ENCODE measurements at regions not wholly inside any gene's neighbourhood (a gene's known extent, or its start where the extent isn't known, plus 50 kb on each side); places are given as distances from the start of the nearest gene placed in this dataset.

DNA sequence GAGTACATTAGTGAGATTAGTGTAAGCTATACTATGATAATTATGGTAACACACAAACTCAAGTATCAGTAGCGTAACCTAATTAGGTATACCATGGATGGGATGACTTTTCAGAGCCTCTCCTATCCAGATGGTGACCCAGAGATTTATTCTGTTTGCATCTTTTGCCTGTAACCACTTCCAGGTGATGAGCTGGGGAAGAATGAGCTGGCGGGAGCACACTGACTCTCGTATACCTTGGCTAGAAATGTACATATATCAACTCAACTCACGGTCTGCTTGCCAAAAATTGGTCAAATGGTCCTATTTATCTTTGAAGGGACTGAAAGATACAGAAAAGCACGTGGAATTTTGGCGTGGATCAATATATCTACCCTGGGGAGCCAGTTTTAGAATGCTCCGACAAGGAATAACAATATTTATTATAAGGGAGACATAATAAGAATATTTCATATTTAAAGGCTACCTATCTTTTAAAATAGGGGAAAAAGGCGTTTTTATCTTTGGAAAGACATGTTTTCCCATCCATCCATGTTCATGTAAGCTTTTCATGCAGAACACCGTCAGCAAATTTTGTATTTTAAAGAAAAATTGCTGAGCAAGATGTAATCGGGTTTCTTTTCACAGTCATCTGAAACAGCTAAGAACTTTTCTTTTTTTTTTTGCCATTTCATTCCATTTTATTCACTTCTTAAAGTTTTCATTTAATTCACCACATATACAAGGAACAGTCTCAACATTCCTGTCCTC, 502.6 kb upstream of the CBLB start:
- WGBS, 2 donors = 78 to 85% methylated on average over 10 of the region's 10 CpGs
- no peak for DNase-seq (ENCODE audit: low spot score in 2 of 2)
- Histone ChIP-seq H3K4me3 (no peak overlapping the region), H3K27me3 (no peaks in the 10 kb centered on the region), H3K36me3 (no peaks in the 10 kb centered on the region), H3K9me3 (no peaks in the 10 kb centered on the region), H3K4me1 (no peaks in the 10 kb centered on the region), H3K27ac (no peak overlapping the region)
- no peak for TF ChIP-seq EP300 (IDR thresholded peaks at IDR 0.05)
- TF ChIP-seq, protein P1, sequence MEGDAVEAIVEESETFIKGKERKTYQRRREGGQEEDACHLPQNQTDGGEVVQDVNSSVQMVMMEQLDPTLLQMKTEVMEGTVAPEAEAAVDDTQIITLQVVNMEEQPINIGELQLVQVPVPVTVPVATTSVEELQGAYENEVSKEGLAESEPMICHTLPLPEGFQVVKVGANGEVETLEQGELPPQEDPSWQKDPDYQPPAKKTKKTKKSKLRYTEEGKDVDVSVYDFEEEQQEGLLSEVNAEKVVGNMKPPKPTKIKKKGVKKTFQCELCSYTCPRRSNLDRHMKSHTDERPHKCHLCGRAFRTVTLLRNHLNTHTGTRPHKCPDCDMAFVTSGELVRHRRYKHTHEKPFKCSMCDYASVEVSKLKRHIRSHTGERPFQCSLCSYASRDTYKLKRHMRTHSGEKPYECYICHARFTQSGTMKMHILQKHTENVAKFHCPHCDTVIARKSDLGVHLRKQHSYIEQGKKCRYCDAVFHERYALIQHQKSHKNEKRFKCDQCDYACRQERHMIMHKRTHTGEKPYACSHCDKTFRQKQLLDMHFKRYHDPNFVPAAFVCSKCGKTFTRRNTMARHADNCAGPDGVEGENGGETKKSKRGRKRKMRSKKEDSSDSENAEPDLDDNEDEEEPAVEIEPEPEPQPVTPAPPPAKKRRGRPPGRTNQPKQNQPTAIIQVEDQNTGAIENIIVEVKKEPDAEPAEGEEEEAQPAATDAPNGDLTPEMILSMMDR (IDR thresholded peaks at IDR 0.05) = no peak
- no peak for TF ChIP-seq POLR2A (IDR thresholded peaks at IDR 0.05)

DNA sequence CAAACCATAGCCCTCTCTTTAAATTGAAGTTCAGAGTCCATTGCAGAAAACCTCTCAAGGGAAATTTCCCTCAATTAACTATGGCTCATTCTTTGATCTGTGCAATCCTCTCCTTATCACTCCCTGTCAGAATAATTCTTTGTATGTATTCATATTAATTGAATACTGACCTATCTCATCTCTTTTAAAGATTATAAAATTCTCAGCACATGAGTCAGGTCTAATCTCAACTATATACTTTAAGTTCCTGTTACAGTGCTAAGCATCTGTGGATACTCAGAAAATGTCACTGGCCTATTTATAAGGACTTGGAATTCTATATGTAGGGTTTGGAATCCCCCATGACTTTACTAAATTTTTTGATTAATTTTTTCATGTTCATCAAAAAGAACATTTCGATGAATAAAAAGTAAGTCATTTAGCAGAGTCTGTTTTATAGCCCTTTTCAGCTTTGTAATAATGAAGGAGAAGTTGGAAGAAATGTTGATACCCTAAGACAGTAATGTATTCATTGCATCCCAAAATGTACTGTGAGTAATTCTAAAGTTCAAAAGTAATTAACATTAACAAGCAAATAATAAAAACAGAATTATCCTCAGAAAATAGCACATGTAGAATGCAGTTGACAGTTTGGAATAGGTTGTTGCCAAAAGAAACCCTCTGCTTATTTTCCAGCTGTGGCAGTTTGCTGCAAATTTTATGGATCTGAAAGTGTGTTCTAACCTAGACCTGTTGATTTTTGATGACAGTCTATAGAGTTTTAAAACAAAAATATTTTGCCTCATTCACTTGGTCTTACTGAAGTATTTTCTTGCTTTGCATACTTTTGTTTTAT, 503.4 kb upstream of the CBLB start:
- DNase-seq (ENCODE audit: low spot score in 2 of 2) = no peak
- 50 to 62% methylated on average over 1 of the region's 1 CpG for WGBS, 2 donors
- no peaks in the 10 kb centered on the region for H3K4me1 ChIP-seq
- no peak overlapping the region for H3K4me3 ChIP-seq
- no peaks in the 10 kb centered on the region for H3K36me3 ChIP-seq
- no peaks in the 10 kb centered on the region for H3K9me3 ChIP-seq
- no peak overlapping the region for H3K27ac ChIP-seq
- TF ChIP-seq POLR2A (IDR thresholded peaks at IDR 0.05) = no peak
- TF ChIP-seq, protein P1 (IDR thresholded peaks at IDR 0.05) = no peak
- TF ChIP-seq EP300 (IDR thresholded peaks at IDR 0.05) = no peak
- H3K27me3 ChIP-seq = no peaks in the 10 kb centered on the region

DNA sequence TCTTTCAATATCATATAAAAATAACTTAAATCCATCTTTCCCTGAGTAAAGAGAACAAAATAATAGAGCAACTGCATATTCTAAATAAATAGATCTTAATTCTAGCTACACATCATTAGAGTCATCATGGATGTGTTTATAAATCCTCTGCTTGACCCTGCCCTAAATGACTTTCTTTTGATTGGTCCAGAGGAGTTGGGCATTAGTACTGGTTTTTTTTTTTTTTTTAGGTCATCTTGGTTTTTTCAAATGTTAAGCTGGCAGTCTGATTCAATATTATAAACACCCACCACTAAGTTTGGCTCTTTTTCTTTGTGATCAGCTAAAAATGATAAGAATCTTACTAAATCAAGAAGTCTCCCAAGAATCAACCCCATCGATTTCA, 504.0 kb upstream of the CBLB start:
- WGBS, 2 donors = 85 to 88% methylated on average over 1 of the region's 1 CpG
- no peak for TF ChIP-seq EP300 (IDR thresholded peaks at IDR 0.05)
- TF ChIP-seq, protein P1 (IDR thresholded peaks at IDR 0.05) = no peak
- no peak for TF ChIP-seq POLR2A (IDR thresholded peaks at IDR 0.05)
- no peak overlapping the region for H3K4me3 ChIP-seq
- no peaks in the 10 kb centered on the region for H3K4me1 ChIP-seq
- no peak overlapping the region for H3K27ac ChIP-seq
- no peak for DNase-seq (ENCODE audit: low spot score in 2 of 2)
- H3K36me3 ChIP-seq = no peaks in the 10 kb centered on the region
- no peaks in the 10 kb centered on the region for H3K9me3 ChIP-seq
- no peaks in the 10 kb centered on the region for H3K27me3 ChIP-seq

- DNase-seq (ENCODE audit: low spot score in 2 of 2) = no peak
- WGBS, 2 donors = 82 to 93% methylated on average over 5 of the region's 5 CpGs
These were observed 507.3 kb upstream of the CBLB start for GRCh38 chr3:106376016-106376570.

GRCh38 chr3:106379251-106379750, 510.5 kb upstream of the CBLB start:
- Histone ChIP-seq H3K4me3 (no peak overlapping the region), H3K27me3 (no peaks in the 10 kb centered on the region), H3K36me3 (no peaks in the 10 kb centered on the region), H3K9me3 (no peaks in the 10 kb centered on the region), H3K4me1 (no peaks in the 10 kb centered on the region), H3K27ac (no peak overlapping the region)
- 90 to 92% methylated on average over 6 of the region's 6 CpGs for WGBS, 2 donors
- no peak for DNase-seq (ENCODE audit: low spot score in 2 of 2)
- TF ChIP-seq, protein P1 (IDR thresholded peaks at IDR 0.05) = no peak
- TF ChIP-seq POLR2A (IDR thresholded peaks at IDR 0.05) = no peak
- TF ChIP-seq EP300 (IDR thresholded peaks at IDR 0.05) = no peak

More at GRCh38 chr3:106376016-106376570, 507.3 kb upstream of the CBLB start:
- H3K27ac ChIP-seq = no peak overlapping the region
- H3K36me3 ChIP-seq = no peaks in the 10 kb centered on the region
- no peaks in the 10 kb centered on the region for H3K4me1 ChIP-seq
- H3K9me3 ChIP-seq = no peaks in the 10 kb centered on the region
- no peak overlapping the region for H3K4me3 ChIP-seq
- TF ChIP-seq POLR2A (IDR thresholded peaks at IDR 0.05) = no peak
- H3K27me3 ChIP-seq = no peaks in the 10 kb centered on the region
